Stomach (tissue), 4 donors: ENCODE measurements at regions not wholly inside any gene's neighbourhood (a gene's known extent, or its start where the extent isn't known, plus 50 kb on each side); places are given as distances from the start of the nearest gene placed in this dataset.

ENCODE experiments used
- EP300 ChIP-seq: sonication (generic); formaldehyde crosslinking; IDR thresholded peaks from one replicate; pipeline ENCODE4 v1.6.1; 2017; ENCODE audit warnings: antibody characterized with exemption
- POLR2A ChIP-seq, 4 donors: fragments of 450-650 bp; IDR thresholded peaks; one replicate each; pipeline ENCODE4 v1.6.1; 2016; ENCODE audit warnings: antibody characterized with exemption in 4 of 4, control low read depth in 2 of 4, mild to moderate bottlenecking in 1 of 4, moderate library complexity in 1 of 4
- POLR2AphosphoS5 ChIP-seq, 3 donors: sonication (generic); formaldehyde crosslinking; IDR thresholded peaks; one replicate each; pipeline ENCODE4 v1.6.1; 2016; ENCODE audit warnings: antibody characterized with exemption in 3 of 3
- TF ChIP-seq, protein P1 (sequence below), 7 experiments: fragments of 450-650 bp in 4 of 7; fragments of 200-600 bp in 3 of 7; sonication (generic) in 3 of 7; IDR thresholded peaks; one replicate each; pipeline ENCODE4 v1.5.1; 2016 to 2019; ENCODE audit warnings: antibody characterized with exemption in 7 of 7, control low read depth in 2 of 7, mild to moderate bottlenecking in 1 of 7

DNA sequence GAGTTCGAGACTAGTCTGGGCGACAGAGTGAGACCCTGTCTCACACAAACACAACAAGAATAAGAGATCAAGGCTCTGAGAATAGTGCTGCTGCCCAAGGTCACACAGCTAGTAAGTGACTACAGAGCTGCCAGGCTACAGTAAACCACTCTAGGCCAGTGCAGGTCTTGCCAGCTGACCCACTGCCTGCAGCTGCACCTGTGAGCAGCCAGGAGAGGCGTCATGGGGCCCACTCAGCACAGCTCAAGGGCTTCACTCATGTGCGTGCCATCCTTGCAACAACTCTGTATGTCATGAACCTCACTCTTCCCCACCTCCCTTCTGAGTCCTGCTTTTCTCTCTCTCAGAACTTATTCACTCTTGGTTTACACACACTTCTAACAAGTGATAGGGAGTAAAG, 176.7 kb downstream of the SMAD6 start:
- TF ChIP-seq, protein P1, sequence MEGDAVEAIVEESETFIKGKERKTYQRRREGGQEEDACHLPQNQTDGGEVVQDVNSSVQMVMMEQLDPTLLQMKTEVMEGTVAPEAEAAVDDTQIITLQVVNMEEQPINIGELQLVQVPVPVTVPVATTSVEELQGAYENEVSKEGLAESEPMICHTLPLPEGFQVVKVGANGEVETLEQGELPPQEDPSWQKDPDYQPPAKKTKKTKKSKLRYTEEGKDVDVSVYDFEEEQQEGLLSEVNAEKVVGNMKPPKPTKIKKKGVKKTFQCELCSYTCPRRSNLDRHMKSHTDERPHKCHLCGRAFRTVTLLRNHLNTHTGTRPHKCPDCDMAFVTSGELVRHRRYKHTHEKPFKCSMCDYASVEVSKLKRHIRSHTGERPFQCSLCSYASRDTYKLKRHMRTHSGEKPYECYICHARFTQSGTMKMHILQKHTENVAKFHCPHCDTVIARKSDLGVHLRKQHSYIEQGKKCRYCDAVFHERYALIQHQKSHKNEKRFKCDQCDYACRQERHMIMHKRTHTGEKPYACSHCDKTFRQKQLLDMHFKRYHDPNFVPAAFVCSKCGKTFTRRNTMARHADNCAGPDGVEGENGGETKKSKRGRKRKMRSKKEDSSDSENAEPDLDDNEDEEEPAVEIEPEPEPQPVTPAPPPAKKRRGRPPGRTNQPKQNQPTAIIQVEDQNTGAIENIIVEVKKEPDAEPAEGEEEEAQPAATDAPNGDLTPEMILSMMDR (IDR thresholded peaks at IDR 0.05): no peak
- TF ChIP-seq POLR2AphosphoS5 (IDR thresholded peaks at IDR 0.05) (no peak), EP300 (no peak), POLR2A (IDR thresholded peaks at IDR 0.05) (no peak)
